Nephron progenitor cell (in vitro differentiated cells): ENCODE measurements at regions not wholly inside any gene's neighbourhood (a gene's known extent, or its start where the extent isn't known, plus 50 kb on each side); places are given as distances from the start of the nearest gene placed in this dataset.

Experiments used
- DNase-seq: peaks from one replicate; pipeline ENCODE4 v3.0.0; 2021
- H3K27ac Mint-ChIP-seq: 2 replicates; pipeline ENCODE4 v1.8.0; 2021; ENCODE audit warnings: mild to moderate bottlenecking, moderate library complexity, mixed read lengths
- H3K27me3 Mint-ChIP-seq: 2 replicates; pipeline ENCODE4 v1.8.0; 2021; ENCODE audit warnings: mild to moderate bottlenecking, low read depth, mixed read lengths; ENCODE audit not compliant: poor library complexity
- H3K36me3 Mint-ChIP-seq: 2 replicates; pipeline ENCODE4 v1.8.0; 2021; ENCODE audit warnings: low read depth, mixed read lengths
- H3K4me1 Mint-ChIP-seq: 2 replicates; pipeline ENCODE4 v1.8.0; 2021; ENCODE audit warnings: mixed read lengths
- H3K4me3 Mint-ChIP-seq: 2 replicates; pipeline ENCODE4 v1.8.0; 2021; ENCODE audit warnings: mild to moderate bottlenecking, moderate library complexity, mixed read lengths
- H3K9me3 Mint-ChIP-seq: 2 replicates; pipeline ENCODE4 v1.8.0; 2021; ENCODE audit warnings: mild to moderate bottlenecking, moderate library complexity, mixed read lengths
- CTCF ChIP-seq: fragments of 200-600 bp; sonication (generic); IDR thresholded peaks from 2 replicates; pipeline ENCODE4 v1.5.0; 2021; ENCODE audit warnings: antibody characterized with exemption

GRCh38 chr2:240210198-240210965 lies 69.9 kb upstream of the OTOS start:
- TF ChIP-seq CTCF = no peak
- peaks cover 26% of the 10 kb centered on the region for H3K4me1 Mint-ChIP-seq

GRCh38 chr2:240211096-240211495 lies 70.6 kb upstream of the OTOS start:
- H3K27ac Mint-ChIP-seq = no peak overlapping the region
- peaks cover 9% of the 10 kb centered on the region for H3K27me3 Mint-ChIP-seq

More at GRCh38 chr2:240210198-240210965, 69.9 kb upstream of the OTOS start:
- H3K9me3 Mint-ChIP-seq = peaks cover 13% of the 10 kb centered on the region
- no peaks in the 10 kb centered on the region for H3K36me3 Mint-ChIP-seq
- no peak overlapping the region for H3K27ac Mint-ChIP-seq
- H3K27me3 Mint-ChIP-seq = peaks cover 12% of the 10 kb centered on the region
- H3K4me3 Mint-ChIP-seq = no peak overlapping the region
- DNase-seq = no peak

GRCh38 chr2:240211598-240212424 lies 71.4 kb upstream of the OTOS start:
- DNase-seq = no peak
- Mint-ChIP-seq H3K27me3 (peaks cover 9% of the 10 kb centered on the region), H3K9me3 (no peaks in the 10 kb centered on the region), H3K4me1 (peaks cover 20% of the 10 kb centered on the region), H3K36me3 (no peaks in the 10 kb centered on the region), H3K27ac (no peak overlapping the region), H3K4me3 (no peak overlapping the region)
- no peak for TF ChIP-seq CTCF

More at GRCh38 chr2:240211096-240211495, 70.6 kb upstream of the OTOS start:
- Mint-ChIP-seq H3K4me3 (no peak overlapping the region), H3K9me3 (peaks cover 6% of the 10 kb centered on the region), H3K4me1 (peaks cover 20% of the 10 kb centered on the region), H3K36me3 (no peaks in the 10 kb centered on the region)
- TF ChIP-seq CTCF = no peak
- DNase-seq = no peak

GRCh38 chr2:240212425-240213225 lies 72.2 kb upstream of the OTOS start:
- DNase-seq = no peak
- peaks cover 20% of the 10 kb centered on the region for H3K4me1 Mint-ChIP-seq
- no peaks in the 10 kb centered on the region for H3K36me3 Mint-ChIP-seq
- H3K9me3 Mint-ChIP-seq = no peaks in the 10 kb centered on the region
- peaks cover 7% of the 10 kb centered on the region for H3K27me3 Mint-ChIP-seq
- H3K27ac Mint-ChIP-seq = no peak overlapping the region
- no peak overlapping the region for H3K4me3 Mint-ChIP-seq
- no peak for TF ChIP-seq CTCF

GRCh38 chr2:240213226-240213475 lies 72.7 kb upstream of the OTOS start:
- H3K9me3 Mint-ChIP-seq = no peaks in the 10 kb centered on the region
- DNase-seq = no peak
- peaks cover 20% of the 10 kb centered on the region for H3K4me1 Mint-ChIP-seq
- H3K36me3 Mint-ChIP-seq = no peaks in the 10 kb centered on the region
- no peak overlapping the region for H3K4me3 Mint-ChIP-seq
- H3K27ac Mint-ChIP-seq = no peak overlapping the region
- peaks cover 11% of the 10 kb centered on the region for H3K27me3 Mint-ChIP-seq
- TF ChIP-seq CTCF = no peak
